ENCODE measurements at regions not wholly inside any gene's neighbourhood (a gene's known extent, or its start where the extent isn't known, plus 50 kb on each side); places are given as distances from the start of the nearest gene placed in this dataset.

- no peak for TF ChIP-seq CTCF (IDR thresholded peaks at IDR 0.05)
- Mint-ChIP-seq H3K36me3 (ENCODE audit: low read depth) (no peaks in the 10 kb centered on the region), H3K27ac (peak overlapping the region; percentile 9), H3K27me3 (no peaks in the 10 kb centered on the region), H3K9me3 (peaks cover 5% of the 10 kb centered on the region), H3K4me3 (no peak overlapping the region), H3K4me1 (peaks cover under 1% of the 10 kb centered on the region)
- DNase-seq (no peak), ATAC-seq (ENCODE audit: low read depth) (no peak)
- CTCF ChIA-PET: no interaction called here
- intact Hi-C loops (cut with micrococcal nuclease): no loop called here
- POLR2A ChIA-PET: no interaction called here
These were observed 86.7 kb upstream of the PRKAR2B start for GRCh38 chr7:106957766-106958165.

- TF ChIP-seq CTCF (IDR thresholded peaks at IDR 0.05): no peak
- ATAC-seq (ENCODE audit: low read depth) (no peak), DNase-seq (no peak)
- H3K27ac Mint-ChIP-seq: no peak overlapping the region
- H3K36me3 Mint-ChIP-seq (ENCODE audit: low read depth): no peaks in the 10 kb centered on the region
- peaks cover 5% of the 10 kb centered on the region for H3K9me3 Mint-ChIP-seq
- POLR2A ChIA-PET: interaction anchor here (0.5 kb wide), 1 partner anchor 166 kb away, joined by 9 read pairs; no protein-coding TSS in a partner anchor
- no peak overlapping the region for H3K4me3 Mint-ChIP-seq
- CTCF ChIA-PET: interaction anchor here (0.9 kb wide), 1 partner anchor 67 kb away, joined by 3 read pairs; no protein-coding TSS in a partner anchor
- intact Hi-C loops (cut with micrococcal nuclease): no loop called here
- H3K27me3 Mint-ChIP-seq: peaks cover 4% of the 10 kb centered on the region
- H3K4me1 Mint-ChIP-seq: peaks cover 3% of the 10 kb centered on the region
These were observed 84.8 kb upstream of the PRKAR2B start for GRCh38 chr7:106959753-106960152.

- Mint-ChIP-seq H3K27ac (no peak overlapping the region), H3K4me1 (peaks cover 3% of the 10 kb centered on the region), H3K9me3 (no peaks in the 10 kb centered on the region), H3K27me3 (peaks cover 4% of the 10 kb centered on the region), H3K4me3 (no peak overlapping the region), H3K36me3 (ENCODE audit: low read depth) (no peaks in the 10 kb centered on the region)
- POLR2A ChIA-PET: no interaction called here
- no peak for TF ChIP-seq CTCF (IDR thresholded peaks at IDR 0.05)
- CTCF ChIA-PET: interaction anchor here (0.7 kb wide), 1 partner anchor 170 kb away, joined by 3 read pairs; no protein-coding TSS in a partner anchor
- intact Hi-C loops (cut with micrococcal nuclease): no loop called here
- no peak for ATAC-seq (ENCODE audit: low read depth)
- no peak for DNase-seq
These were observed 81.8 kb upstream of the PRKAR2B start for GRCh38 chr7:106962751-106963150.

GRCh38 chr7:106964466-106964865 lies 80.0 kb upstream of the PRKAR2B start:
- peaks cover 8% of the 10 kb centered on the region for H3K27me3 Mint-ChIP-seq
- H3K9me3 Mint-ChIP-seq: no peaks in the 10 kb centered on the region
- POLR2A ChIA-PET: no interaction called here
- ATAC-seq (ENCODE audit: low read depth) (no peak), DNase-seq (no peak)
- no peak overlapping the region for H3K27ac Mint-ChIP-seq
- TF ChIP-seq CTCF (IDR thresholded peaks at IDR 0.05): no peak
- peaks cover 3% of the 10 kb centered on the region for H3K4me1 Mint-ChIP-seq
- no peaks in the 10 kb centered on the region for H3K36me3 Mint-ChIP-seq (ENCODE audit: low read depth)
- intact Hi-C loops (cut with micrococcal nuclease): no loop called here
- CTCF ChIA-PET: no interaction called here
- H3K4me3 Mint-ChIP-seq: no peak overlapping the region

- CTCF ChIA-PET: no interaction called here
These were observed 79.4 kb upstream of the PRKAR2B start for GRCh38 chr7:106965108-106965507.

More at GRCh38 chr7:106965108-106965507, 79.4 kb upstream of the PRKAR2B start:
- H3K36me3 Mint-ChIP-seq (ENCODE audit: low read depth): no peaks in the 10 kb centered on the region
- POLR2A ChIA-PET: no interaction called here
- peaks cover 3% of the 10 kb centered on the region for H3K4me1 Mint-ChIP-seq
- TF ChIP-seq CTCF (IDR thresholded peaks at IDR 0.05): no peak
- H3K4me3 Mint-ChIP-seq: no peak overlapping the region
- H3K9me3 Mint-ChIP-seq: no peaks in the 10 kb centered on the region
- no peak overlapping the region for H3K27ac Mint-ChIP-seq
- H3K27me3 Mint-ChIP-seq: peaks cover 8% of the 10 kb centered on the region
- intact Hi-C loops (cut with micrococcal nuclease): no loop called here
- DNase-seq (no peak), ATAC-seq (ENCODE audit: low read depth) (no peak)
